HG02852 (cell line): ENCODE measurements at regions not wholly inside any gene's neighbourhood (a gene's known extent, or its start where the extent isn't known, plus 50 kb on each side); places are given as distances from the start of the nearest gene placed in this dataset.

Source experiments
- ATAC-seq: cut with Tn5 transposase; IDR thresholded peaks from one replicate; pipeline ENCODE4 v1.9.1; 2021; ENCODE audit warnings: mild to moderate bottlenecking, moderate library complexity; ENCODE audit not compliant: unreplicated experiment

DNA sequence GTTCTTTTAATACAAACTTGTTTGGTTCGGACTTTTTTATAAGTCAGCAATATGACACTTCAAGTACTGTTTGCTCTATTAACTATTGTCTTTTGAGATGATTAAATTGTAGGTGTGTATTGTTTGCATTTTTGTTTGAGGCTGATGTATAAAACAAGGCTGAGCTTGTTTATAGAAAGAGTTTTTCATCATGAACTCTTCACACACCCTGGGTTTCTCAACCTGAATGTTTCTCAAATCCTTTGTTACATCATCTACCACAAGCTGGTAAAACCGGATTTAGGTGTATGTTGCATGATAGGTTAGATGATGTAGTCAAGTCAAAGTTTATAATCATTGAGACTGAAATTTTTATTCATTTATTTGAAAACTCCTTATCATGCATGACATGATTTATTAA, 335.2 kb upstream of the LRATD1 start:
- ATAC-seq: no peak

DNA sequence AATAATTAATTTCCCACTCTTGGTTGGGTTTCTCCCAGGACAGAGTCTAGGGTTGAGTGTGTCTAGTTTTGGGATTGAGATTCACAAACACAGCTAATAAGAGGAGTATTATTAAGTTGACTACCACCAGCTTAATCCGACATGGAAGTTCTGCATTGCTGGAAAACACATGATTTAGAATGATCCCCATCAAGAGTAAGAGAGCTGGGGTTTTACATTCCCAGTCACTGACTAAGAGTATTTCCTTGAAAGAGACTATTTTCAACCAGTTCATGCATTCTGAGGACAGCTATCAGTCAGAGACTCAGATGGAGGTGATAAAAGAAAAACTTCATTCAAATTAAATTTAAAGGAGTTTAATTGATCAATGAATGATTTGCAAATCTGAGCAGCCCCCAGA, 334.6 kb upstream of the LRATD1 start:
- ATAC-seq: no peak

DNA sequence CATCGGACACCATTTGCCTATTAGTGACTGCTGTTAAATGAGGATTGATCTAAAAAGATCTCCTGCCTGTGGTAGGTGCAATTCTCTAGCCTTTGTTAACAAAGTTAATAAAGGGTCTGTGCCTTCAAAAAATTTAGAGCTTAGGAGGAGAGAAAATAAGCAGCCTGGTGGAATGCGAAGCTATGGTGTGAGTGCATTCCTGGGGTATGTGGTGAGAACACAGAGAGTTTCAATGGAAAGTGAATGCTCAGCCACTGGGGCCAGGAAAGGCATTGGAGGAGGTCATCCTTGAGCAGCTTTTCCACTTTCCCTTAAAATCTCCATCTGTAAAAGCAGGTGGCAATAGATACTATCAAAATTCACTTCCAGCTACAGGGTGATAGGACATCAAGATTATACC, 331.2 kb upstream of the LRATD1 start:
- ATAC-seq: no peak

DNA sequence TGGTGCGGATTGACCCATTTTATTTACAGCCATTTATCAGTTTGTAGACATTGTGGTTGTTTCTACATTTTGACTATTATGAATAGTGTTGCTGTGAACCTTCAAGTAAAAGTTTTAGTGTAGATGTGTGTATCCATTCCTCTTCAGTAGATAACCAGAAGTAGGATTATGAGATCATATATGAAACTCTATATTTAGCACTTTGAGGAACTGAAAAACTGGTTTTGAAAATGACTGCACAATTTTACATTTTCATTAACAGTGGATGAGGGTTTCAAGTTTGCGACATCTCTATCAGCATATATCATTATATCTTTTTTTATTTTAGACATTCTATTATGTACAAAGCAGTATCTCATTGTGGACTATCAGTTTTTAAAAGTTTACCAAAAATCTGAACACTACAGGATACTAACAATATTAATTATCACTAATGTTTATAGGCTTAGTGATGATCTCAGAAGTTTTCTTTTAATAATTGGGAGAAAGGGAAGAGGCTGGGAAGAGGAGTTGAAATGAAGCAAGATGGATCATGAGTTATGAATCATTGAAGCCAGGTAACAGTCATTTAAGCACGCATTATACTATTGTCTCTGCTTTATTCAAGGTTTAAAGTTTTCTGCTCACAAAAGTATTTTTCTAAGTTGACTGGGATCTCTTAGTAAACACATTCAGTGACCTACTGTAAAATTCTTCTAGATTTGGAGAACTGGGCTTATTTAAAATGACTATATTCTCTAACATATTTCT, 329.0 kb upstream of the LRATD1 start:
- peak; percentile 91 for ATAC-seq

DNA sequence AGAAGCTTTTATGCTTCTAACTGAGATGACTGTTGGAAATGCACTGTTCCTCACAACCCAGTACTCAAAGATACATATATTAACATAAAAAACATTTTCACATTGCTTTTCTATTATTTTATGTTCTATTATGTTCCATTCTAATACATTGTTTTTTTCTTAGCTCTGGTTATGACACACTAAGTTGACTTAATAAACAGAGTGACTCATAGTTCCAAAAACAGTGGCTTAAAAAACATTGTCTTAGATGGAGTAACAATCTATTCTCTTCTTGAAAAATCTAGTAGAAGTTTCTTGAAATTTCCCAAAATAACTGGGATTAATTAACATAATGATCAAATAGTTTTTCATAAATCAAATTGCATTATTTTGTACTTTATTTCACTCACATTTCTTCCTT, 328.2 kb upstream of the LRATD1 start:
- ATAC-seq: no peak

DNA sequence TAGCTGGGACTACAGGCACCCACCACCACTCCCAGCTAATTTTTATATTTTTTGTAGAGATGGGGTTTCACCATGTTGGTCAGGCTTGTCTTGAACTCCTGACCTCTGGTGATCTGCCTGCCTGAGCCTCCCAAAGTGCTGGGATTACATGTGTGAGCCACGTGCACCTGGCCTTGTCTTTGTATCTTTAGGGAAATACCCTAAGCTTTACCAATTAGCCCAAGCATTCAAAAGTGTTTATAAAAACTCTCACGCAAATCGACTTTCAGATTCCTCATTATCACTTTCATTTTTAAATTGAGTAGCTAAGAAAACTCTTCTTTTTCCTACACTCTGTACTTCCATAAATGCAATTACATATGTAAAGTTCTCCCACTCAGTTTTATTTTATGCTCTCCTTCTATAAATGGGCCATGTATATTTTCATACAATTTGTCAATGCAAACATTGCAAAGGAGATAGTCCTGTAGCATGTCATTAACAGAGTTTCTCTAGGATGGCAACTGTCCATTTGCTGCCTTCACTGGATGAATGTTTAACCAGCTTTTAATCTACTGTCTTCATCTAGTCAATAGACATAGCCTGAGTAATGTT, 326.2 kb upstream of the LRATD1 start:
- ATAC-seq: peak; percentile 58

DNA sequence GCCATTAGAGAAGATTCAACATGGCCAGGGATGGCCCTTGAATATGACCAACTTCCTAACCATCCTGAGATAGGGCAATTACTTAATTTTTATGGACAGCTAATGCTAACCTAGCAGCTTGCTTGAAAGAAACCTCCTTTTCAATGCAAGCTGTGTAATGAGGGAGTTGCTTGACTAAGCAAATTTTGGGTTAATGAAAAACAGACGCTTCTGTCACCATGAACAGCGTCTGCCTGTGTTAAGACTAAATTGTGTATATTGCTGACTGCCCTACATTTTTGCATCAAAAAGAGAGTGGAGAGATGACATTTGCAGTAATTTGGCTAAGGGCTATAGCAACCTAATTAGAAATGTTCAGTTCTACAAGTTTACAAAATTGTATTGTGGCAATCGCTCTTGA, 319.2 kb upstream of the LRATD1 start:
- ATAC-seq: no peak

DNA sequence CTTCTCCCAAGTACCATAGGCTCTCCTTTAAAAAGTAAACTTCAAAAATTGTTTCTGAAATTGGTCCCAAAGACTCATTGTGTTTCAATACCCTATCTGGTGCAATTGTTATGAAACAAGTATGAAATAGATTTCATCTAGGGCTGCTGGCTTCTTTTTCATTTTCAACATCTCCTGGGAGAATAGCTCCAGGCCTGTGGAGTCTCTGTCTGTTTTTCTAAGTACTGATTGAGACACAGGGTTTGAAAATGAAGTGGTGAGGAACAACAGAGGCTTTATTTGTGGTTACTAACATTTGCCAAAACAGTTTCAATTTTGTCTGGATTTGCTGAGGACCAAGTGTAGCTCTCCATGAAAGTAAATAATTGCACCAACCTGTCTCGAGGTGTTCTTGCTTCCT, 315.9 kb upstream of the LRATD1 start:
- ATAC-seq: no peak

DNA sequence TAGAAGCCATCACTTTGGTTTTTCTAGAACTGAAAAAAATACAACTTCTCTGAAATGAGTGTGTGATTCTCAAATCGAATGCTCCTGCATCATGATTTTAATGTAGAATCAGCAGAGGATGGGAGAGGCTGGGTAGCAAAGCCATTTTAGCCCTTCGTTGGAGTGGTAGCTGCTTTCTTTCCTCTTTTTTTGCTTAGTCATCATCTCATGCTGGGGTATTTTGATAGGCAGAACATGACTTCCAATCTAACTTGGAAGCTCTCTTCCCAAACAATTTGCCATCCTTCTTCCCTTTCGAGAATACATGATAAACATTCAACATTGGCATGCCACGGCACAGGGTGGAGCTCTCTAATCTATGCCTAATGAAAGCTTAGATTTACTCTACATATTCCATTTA, 311.2 kb upstream of the LRATD1 start:
- no peak for ATAC-seq

DNA sequence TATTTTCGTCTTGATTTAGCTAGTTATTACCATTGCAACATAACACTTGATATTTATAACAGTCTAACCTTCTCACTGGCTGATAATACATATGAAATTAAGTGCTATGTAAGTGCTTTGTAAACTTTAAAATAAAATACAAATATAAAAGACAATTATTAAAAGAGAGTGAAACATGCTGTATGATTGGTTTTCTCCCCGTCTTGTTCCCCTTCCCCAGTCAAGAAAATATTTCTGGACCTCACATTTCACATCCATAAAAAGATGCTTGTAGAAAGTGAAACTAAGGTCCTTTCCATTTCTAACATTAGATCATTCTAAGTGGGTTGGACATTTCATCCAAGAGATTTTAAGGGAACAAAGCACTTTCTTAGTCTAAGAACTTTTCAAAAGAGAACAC, 310.2 kb upstream of the LRATD1 start:
- no peak for ATAC-seq

DNA sequence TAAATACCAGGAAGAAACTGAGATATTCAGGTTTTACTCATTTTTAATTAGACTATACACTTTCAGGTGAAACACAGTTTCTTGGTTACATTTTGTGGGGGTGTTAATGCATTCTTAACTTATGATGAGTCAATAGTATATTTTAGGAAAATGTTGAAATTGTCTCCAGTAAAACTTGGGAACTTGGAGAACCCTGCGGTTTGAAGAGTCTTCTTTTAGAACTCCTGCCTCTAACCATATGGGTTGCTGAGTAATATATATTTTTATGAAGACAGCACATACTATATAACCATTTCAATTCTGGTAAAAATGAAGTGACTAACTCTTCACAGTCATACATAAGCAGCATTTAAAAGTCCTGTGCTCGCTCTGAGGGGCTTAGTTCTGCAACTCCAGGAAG, 308.2 kb upstream of the LRATD1 start:
- ATAC-seq: no peak

DNA sequence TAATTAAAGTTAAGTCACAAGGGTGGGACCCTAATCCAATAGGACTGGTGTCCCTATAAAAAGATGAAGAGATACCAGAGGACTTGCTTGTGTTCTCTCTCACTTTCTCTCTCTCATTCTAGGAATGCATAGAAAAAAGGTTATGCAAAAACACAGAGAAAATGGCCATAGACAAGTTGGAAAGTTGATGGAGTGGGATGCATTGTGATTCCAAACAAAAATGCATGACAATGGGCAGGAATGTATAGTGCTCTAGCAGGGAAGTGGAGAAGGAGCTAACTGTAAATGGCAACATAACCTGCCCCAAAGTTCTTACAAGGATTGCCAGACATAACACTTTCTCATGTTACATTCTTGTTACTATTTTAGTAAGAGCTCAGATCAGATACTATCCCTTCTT, 301.6 kb upstream of the LRATD1 start:
- no peak for ATAC-seq

DNA sequence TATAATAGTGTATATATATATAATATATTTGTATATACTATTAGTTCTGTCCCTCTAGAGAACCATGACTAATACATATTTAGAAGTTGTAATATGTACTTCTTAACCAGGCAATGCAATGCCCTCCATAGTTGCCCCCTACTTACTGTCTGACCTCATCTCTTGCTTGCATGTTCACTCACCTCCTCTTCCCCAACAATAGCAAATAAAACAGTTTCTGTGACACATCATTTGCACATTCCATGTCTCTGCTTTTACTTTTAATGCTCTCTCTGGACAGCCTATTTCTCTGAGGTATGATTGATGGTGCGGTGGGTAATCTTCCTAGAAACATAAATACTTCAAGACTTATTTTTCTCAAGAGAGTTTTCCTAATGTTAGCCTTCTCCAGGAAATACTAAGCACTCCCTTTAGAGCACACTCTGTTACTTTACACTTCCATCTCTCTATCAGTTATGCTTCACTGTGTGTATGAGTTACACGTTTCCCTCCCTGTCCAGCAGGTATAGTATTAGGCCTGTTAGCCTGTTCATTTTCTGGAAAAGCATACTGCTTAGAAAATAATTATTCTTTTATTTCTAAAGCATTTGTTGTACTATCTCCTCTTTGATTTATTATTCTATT, 295.6 kb upstream of the LRATD1 start:
- ATAC-seq: no peak

DNA sequence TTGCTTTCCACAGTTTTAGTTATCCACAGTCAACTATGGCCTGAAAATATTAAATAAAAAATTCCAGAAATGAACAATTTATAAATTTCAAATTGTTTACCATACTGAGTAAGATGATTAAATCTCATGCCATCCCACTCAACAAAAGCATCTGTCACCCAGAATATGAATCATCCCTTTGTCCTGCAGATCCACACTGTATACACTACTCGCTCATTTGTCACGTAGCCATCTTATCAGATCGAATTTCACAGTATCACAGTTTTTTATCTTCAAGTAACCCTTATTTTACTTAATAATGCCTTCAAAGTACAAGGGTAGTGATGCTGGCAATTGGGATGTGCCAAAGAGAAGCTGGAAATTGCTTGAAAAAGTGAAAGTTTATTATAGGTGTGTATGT, 291.8 kb upstream of the LRATD1 start:
- ATAC-seq: no peak

DNA sequence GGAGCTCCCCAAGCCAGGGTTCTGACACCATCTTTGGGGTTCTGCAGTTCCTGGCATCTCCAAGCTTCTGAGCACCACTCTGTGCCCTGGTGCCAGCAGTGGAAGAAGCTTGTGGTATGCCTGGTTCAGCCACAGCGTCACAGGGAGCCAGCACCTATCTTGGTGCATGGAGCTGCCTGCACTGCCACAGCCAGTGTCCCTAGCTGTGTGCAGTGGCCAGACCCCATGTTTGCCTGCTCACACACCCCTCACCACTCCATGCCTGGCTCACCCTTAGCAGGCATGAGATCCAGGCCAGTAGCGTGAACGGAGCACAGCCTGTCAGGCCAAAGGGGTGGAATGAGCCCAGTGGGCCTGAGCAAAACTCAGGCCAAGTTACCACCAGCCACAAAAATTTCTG, 290.2 kb upstream of the LRATD1 start:
- no peak for ATAC-seq

DNA sequence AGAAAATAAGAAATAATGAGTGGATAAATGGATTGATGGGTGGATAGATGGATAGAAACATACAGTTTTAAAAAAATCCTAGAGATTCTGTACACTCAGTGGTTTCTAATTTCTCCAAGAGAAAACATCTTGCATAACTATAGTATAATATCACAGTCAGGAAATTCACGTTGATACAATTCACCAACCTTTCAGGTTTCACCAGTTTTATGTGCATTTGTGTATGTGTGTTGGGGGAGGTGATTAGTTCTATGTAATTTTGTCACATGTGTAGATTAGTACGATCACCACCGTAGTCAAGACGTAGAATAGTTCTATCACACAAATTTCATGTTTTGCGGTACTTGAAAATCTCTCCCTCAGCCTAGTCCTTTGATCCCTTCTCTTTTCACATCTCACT, 288.2 kb upstream of the LRATD1 start:
- ATAC-seq: no peak

DNA sequence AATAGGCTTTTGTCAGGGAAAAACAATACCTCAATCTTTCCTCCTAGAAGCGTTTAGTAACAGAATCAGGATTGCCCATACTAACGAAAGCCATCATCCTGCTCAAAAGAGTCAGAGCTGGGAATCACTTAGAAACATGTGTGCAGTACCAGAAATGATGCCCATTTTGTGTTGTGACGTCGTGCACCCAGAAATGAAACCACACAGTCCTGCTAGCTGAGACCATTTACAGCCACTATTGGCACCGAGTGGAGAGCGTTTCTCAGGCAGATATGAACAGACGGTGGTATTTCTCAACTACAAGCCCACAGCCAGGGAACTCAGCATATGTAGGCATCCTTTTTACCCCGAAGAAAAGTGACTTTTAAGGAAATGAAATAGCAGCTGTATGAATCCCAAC, 284.3 kb upstream of the LRATD1 start:
- no peak for ATAC-seq

DNA sequence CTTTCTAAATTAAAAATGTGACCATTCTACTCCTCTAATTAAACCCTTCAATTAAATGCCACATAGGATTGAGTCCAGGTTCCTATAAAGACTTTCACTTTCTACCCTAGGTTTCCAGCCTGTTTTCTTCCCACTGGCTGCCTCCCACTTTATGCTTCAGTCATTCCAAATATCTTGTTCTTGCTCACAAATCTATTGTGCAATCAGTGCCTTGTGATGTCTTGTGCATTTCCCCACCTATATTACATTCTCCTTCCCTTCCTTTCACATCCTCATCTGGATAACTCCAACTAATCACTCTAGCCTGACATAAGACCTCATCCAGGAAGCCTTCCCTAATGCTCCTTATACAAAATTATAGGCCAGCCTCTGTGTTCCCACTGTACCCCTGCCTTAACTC, 281.7 kb upstream of the LRATD1 start:
- ATAC-seq: no peak

DNA sequence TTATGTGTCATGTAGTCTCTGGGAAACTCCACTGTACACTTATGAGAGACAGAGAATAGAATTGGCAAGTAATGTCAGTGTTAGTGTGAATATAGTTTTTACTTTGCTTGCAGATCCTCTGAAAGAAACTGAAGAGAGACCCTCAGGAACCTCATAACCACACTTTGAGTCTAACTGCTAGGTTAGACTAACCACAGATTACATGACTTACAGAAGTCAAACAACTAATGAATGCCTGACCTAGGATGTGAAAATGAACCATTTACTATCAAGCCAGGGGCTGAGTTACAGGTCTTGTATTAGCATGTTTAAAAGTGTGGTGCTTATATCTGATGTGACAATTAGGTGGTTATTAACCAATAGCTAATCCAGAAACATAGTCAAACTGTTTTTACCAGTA, 280.4 kb upstream of the LRATD1 start:
- ATAC-seq: no peak

DNA sequence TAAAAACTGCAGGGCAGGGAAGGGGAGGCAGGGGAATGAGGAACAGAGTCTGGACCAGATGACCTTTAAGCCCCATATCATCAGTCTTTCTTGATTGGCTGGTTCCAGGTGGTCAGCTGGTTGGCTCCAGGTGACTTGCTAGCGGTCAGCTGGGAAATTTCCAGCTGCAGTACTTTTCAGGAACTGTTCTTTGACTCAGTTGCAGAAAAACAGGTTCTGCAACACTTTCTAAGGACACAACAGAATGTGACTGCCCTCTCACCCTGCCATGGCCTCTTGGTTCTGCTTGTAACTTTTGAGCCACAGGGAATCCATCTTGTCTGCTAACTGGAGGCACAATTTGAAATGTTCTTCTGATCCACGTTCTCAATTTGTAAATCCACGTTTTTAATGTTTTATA, 278.3 kb upstream of the LRATD1 start:
- ATAC-seq: no peak

DNA sequence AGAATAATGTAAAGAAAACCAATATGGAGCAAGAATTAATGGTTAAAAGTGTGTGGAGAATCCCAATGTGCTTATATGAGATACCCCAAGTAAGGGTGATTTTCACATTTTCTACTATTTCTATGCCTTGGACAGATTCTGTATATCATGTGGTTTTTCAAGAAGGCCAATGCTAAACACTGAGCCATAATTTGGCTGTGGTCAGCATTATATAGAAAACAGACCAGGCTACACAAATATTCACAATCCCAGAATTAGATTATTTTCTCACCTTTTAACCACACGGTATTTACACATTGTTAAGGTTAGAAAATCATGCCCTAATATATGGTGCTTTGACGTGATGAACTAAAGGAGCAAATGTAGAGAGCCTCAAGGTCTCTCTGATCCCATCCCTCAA, 277.4 kb upstream of the LRATD1 start:
- no peak for ATAC-seq

DNA sequence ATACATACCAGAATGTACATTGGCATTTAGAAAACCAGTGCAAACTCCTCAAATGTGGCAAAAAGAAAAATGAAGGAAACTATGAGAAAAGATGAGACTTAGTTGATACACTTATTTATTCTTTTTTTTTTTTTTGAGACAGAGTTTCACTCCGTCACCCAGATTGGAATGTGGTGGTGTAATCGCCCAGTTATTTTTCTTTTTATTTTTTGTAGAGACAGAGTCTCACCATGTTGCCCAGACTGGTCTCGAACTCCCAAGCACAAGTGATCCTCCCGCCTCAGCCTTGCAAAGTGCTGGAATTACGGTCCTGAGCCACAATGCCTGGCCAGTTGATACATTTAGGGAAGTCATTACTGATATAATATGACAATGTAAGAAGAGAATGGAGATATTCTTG, 274.2 kb upstream of the LRATD1 start:
- ATAC-seq: no peak

DNA sequence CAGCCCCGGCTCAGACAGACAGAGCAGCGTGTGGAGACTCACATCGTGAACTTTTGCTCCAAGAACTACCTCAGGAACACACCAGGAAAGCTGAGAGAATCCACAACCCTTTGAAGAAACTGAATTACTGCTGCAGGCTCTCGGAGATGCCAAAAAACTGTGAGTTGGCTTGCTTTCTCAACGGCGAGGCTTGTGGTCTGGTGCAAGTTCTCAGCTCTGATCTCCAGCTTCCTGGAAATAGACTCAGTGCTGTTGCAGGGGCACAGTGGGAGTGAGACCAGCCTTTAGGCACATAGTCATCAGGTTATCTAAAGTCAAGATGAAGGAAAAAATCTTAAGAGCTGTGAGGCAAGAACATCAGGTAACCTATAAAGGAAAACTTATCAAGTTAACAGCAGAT, 273.7 kb upstream of the LRATD1 start:
- no peak for ATAC-seq
